Skeletal muscle tissue (tissue), 3 donors: ENCODE measurements at regions not wholly inside any gene's neighbourhood (a gene's known extent, or its start where the extent isn't known, plus 50 kb on each side); places are given as distances from the start of the nearest gene placed in this dataset.

Experiments used
- H3K27ac ChIP-seq: one replicate; pipeline ENCODE4 v1.7.0; 2013; ENCODE audit warnings: mild to moderate bottlenecking, low read depth, low read length, inconsistent platforms
- H3K27me3 ChIP-seq, 3 donors: one replicate each; pipeline ENCODE4 v1.7.0; 2013; ENCODE audit warnings: low read length in 3 of 3; ENCODE audit not compliant: control insufficient read depth in 3 of 3, insufficient read depth in 3 of 3
- H3K36me3 ChIP-seq, 3 donors: one replicate each; pipeline ENCODE4 v1.7.0; 2013; ENCODE audit warnings: low read length in 3 of 3; ENCODE audit not compliant: control insufficient read depth in 3 of 3, insufficient read depth in 3 of 3
- H3K4me1 ChIP-seq, 3 donors: one replicate each; pipeline ENCODE4 v1.7.0; 2013; ENCODE audit warnings: low read length in 3 of 3, mild to moderate bottlenecking in 3 of 3; ENCODE audit not compliant: control insufficient read depth in 3 of 3, insufficient read depth in 3 of 3
- H3K4me3 ChIP-seq, 3 donors: one replicate each; pipeline ENCODE4 v1.7.0; 2013; ENCODE audit warnings: low read length in 3 of 3
- H3K9ac ChIP-seq, 3 donors: one replicate each; pipeline ENCODE4 v1.7.0; 2013; ENCODE audit warnings: low read length in 3 of 3, mild to moderate bottlenecking in 3 of 3, moderate library complexity in 2 of 3, low read depth in 1 of 3
- H3K9me3 ChIP-seq, 3 donors: one replicate each; pipeline ENCODE4 v1.7.0; 2013; ENCODE audit warnings: low read length in 3 of 3; ENCODE audit not compliant: control insufficient read depth in 3 of 3
- donor health status: Osteomylitis.

DNA sequence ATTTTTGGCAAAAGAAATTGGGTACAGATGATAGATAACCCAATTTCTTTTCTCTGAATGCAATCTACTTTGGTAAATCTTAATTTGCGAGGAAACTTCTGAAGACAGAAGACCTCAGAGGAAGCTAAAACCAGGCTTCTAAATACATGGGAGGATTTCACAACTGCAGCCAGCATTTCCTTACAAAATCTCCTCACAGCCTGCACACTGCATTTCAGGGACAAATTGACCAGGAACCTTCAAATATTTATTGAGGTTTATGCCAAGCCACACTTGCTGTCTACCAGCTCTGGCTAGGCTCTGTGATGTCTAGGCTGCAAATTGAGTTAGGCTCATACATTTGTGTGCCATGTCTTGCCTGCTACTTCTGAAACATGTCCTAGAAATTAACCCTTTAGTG, 167.3 kb upstream of the CDH5 start:
- H3K4me3 ChIP-seq: no peak overlapping the region
- H3K9ac ChIP-seq: no peak overlapping the region
- H3K27me3 ChIP-seq: no peaks in the 10 kb centered on the region
- H3K4me1 ChIP-seq: no peaks in the 10 kb centered on the region
- no peaks in the 10 kb centered on the region for H3K9me3 ChIP-seq
- no peak overlapping the region for H3K27ac ChIP-seq
- no peaks in the 10 kb centered on the region for H3K36me3 ChIP-seq

DNA sequence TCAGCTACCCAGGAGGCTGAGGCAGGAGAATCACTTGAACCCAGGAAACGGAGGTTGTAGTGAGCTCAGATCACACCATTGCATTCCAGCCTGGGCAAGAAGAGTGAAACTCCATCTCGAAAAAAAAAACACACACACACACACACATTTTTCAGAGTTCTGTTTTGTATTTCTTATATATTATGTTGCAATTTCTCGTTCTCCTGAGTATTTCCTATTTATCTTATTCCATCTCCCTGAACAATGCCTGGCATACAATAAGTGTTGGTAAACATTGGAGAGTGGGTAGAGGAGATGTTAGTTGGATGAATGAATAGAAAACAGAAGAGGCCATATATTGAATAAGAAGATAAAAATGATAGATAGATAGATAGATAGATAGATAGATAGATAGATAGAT, 167.8 kb upstream of the CDH5 start:
- H3K4me3 ChIP-seq: no peak overlapping the region
- no peaks in the 10 kb centered on the region for H3K36me3 ChIP-seq
- no peak overlapping the region for H3K9ac ChIP-seq
- no peak overlapping the region for H3K27ac ChIP-seq
- H3K27me3 ChIP-seq: no peaks in the 10 kb centered on the region
- H3K4me1 ChIP-seq: no peaks in the 10 kb centered on the region
- no peaks in the 10 kb centered on the region for H3K9me3 ChIP-seq

DNA sequence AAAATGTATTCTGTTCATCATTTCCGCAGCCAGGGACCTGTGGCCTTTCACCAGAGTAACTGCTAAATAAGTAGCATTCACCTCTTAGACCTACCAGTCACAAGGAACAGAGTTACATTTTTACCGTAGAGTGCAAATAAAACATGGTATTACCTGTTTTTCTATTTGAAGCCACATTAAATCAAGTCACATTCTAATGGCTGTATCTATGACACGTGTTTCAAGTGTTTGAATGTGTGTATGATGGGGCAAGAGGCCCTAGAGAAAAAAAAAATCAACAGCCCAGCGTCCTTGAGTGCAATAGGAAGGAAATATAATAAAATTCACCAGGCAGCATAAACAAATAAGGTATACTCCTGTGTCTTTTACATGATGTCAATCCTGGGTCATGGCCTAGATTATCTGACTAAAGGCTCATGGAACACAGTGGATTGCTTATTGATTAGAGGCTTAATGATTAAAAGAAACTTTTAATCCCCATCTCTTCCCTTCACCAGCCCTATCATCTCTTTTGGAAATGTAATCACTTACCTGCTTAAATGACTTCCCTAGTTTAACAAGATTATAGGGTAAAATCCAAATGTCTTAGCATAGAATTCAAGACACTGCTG, 168.7 kb upstream of the CDH5 start:
- Histone ChIP-seq H3K4me3 (no peak overlapping the region), H3K4me1 (no peaks in the 10 kb centered on the region), H3K27me3 (no peaks in the 10 kb centered on the region), H3K9me3 (no peaks in the 10 kb centered on the region), H3K27ac (no peak overlapping the region), H3K9ac (no peak overlapping the region), H3K36me3 (no peaks in the 10 kb centered on the region)

DNA sequence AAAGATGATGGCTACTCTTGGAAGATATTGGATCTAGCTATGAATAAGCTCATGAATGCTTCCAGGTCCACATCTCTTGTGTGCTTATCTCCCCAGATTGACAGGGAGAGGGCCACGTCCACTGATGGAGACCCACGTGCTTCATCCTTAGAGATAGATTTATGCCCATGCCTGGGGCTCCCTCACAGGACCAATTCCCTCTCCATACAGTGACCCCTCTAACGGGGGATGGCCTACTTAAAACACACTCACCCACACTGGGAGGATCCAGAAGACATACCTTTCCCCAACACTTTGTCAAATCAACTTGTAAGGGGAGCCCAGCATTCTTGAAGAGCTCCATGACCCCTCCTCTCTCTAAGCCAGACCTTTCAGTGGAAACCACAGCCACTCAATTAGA, 169.7 kb upstream of the CDH5 start:
- no peak overlapping the region for H3K4me3 ChIP-seq
- H3K9ac ChIP-seq: no peak overlapping the region
- H3K9me3 ChIP-seq: no peaks in the 10 kb centered on the region
- no peak overlapping the region for H3K27ac ChIP-seq
- no peaks in the 10 kb centered on the region for H3K27me3 ChIP-seq
- no peaks in the 10 kb centered on the region for H3K36me3 ChIP-seq
- H3K4me1 ChIP-seq: no peaks in the 10 kb centered on the region

DNA sequence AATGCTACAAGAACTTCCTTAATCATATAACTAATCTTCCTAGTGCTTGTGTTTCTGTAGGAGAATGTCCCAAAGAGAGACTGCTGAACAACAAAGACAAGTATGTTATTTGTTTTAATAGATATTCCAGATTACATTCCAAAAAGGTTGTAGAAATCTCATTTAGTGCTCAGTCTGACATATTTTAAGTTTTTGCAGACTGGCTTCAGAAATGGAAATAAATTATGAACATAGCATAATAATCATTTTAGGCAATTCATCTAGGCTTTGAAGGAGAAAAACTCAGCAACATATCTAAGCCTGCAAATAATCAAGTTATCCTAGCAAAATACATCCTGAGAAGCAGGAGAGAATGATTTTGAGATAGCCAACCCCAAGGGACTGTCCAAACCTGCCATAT, 171.6 kb upstream of the CDH5 start:
- H3K9me3 ChIP-seq: no peaks in the 10 kb centered on the region

DNA sequence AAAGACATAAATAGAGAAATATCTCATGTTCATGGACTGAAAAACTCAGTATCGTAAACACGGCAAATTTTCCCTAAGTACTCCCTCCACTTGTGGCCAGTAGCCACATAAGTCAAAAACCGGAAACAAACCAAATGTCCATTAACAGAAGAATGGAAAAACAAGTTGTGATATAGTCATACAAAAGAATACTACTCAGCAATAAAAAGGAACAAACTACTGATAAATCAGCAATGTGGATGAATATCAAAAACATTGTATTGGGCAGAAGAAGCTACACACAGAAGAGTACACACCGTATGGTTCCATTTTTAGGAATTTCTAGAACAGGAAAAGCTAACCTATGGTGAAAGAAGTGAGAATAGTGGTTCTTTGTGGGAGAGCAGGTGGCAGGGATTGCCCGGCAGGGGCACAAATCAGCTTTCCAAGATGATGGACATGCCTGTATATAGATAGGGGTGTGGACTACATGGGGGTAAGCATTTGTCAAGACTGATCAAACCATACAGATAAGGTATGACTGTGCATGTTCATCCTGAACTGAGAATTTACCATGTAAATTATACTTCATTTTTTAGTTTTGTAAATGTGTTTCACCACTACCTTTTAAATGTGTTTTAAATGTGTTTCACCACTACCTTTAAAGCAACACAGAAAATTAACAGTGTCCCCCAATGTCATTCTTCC, 172.8 kb upstream of the CDH5 start:
- no peaks in the 10 kb centered on the region for H3K27me3 ChIP-seq
- no peaks in the 10 kb centered on the region for H3K9me3 ChIP-seq

More for the DNA sequence above, 171.6 kb upstream of the CDH5 start:
- H3K9ac ChIP-seq: no peak overlapping the region
- H3K4me3 ChIP-seq: no peak overlapping the region
- H3K27ac ChIP-seq: no peak overlapping the region
- H3K36me3 ChIP-seq: no peaks in the 10 kb centered on the region
- H3K27me3 ChIP-seq: no peaks in the 10 kb centered on the region
- H3K4me1 ChIP-seq: no peaks in the 10 kb centered on the region

DNA sequence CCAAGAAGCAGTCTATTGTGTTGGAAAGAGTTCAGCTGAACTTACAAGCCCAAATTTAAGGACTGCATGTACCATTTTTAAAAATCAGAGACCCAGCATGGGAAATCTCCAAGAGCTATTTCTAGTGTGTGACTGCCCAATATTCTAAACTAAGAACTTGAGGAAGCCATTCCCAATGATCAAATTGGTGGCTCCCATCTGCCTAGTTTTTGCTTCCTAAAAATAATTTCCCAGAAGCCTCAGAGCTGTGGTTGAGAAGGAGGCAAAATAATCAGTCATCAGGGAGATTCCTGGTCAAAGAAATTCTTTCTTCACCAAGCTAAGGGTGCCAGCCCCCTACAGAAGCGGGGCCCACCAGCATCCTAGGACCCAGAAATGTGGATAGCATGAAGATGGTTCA, 176.1 kb upstream of the CDH5 start:
- no peak overlapping the region for H3K27ac ChIP-seq
- no peaks in the 10 kb centered on the region for H3K27me3 ChIP-seq
- no peaks in the 10 kb centered on the region for H3K36me3 ChIP-seq
- H3K4me1 ChIP-seq: peaks cover 0 to 5% (median 5%) of the 10 kb centered on the region in 3 donors
- no peak overlapping the region for H3K9ac ChIP-seq
- no peak overlapping the region for H3K4me3 ChIP-seq
- no peaks in the 10 kb centered on the region for H3K9me3 ChIP-seq

More for the DNA sequence above, 172.8 kb upstream of the CDH5 start:
- Histone ChIP-seq H3K36me3 (no peaks in the 10 kb centered on the region), H3K27ac (no peak overlapping the region), H3K4me3 (no peak overlapping the region), H3K4me1 (peaks cover 0 to 5% (median 5%) of the 10 kb centered on the region in 3 donors), H3K9ac (no peak overlapping the region)

DNA sequence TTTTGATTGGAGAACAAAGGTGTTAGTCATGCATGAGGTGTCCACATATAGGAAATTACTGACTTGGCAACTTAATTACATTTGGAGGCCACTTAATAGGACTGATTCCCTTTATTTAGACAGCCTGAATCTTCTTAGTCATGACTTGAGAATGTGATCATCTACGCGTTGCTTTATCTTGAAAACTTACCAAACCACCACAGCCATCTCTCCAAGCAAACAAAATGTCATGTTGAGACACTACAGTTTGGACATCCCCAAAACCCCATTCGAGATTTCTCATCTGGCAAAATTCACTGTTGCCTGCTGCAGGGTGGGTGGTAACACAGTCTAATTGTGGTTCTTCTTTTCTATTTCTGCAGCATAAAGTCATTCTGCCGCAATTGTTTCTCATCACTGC, 176.5 kb upstream of the CDH5 start:
- Histone ChIP-seq H3K4me1 (peaks cover 0 to 5% (median 5%) of the 10 kb centered on the region in 3 donors), H3K9ac (no peak overlapping the region), H3K27ac (no peak overlapping the region), H3K4me3 (no peak overlapping the region), H3K36me3 (no peaks in the 10 kb centered on the region), H3K27me3 (no peaks in the 10 kb centered on the region), H3K9me3 (no peaks in the 10 kb centered on the region)

DNA sequence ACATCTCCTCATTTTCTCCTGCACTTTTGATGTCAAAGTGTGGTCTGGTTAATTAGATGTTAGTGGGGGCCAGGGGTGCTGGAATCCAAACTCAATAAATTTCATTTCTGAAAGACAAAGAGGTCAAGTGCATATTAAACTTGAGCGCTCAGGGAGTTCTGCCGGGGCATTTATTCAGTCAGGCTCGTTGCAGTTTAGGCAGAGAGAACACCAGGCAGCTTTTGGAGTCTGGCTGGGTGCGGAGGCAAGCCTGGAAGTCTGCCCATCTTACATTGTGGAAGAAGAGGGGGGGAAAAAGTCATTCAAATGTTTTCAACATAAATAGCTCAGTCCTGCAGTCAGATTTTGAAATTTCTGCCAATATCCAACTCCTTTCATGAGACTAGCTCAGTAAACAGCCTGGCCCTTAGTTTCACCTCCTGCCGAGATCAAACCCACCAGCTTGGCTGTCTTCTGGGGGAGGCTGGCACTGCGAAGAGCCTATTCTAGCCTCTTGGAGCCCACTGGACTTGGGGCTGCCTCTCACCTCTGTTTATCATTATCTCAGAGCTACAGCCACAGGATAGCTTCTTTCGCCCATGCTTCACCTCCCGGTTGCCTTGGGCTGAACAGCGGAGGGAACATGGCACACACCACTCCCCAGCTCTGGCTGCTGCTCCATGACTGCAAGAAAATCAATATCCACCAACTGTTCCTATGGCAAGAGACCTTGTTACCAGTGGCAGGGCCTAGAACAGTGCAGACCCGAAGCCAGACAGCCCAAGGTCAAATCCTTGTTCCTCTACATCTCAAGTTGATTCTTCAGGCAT, 177.4 kb upstream of the CDH5 start:
- Histone ChIP-seq H3K4me3 (no peak overlapping the region), H3K27me3 (no peaks in the 10 kb centered on the region), H3K27ac (peak overlapping the region; percentile 26), H3K9ac (no peak overlapping the region), H3K4me1 (peaks cover 0 to 5% (median 5%) of the 10 kb centered on the region in 3 donors), H3K9me3 (no peaks in the 10 kb centered on the region), H3K36me3 (no peaks in the 10 kb centered on the region)

DNA sequence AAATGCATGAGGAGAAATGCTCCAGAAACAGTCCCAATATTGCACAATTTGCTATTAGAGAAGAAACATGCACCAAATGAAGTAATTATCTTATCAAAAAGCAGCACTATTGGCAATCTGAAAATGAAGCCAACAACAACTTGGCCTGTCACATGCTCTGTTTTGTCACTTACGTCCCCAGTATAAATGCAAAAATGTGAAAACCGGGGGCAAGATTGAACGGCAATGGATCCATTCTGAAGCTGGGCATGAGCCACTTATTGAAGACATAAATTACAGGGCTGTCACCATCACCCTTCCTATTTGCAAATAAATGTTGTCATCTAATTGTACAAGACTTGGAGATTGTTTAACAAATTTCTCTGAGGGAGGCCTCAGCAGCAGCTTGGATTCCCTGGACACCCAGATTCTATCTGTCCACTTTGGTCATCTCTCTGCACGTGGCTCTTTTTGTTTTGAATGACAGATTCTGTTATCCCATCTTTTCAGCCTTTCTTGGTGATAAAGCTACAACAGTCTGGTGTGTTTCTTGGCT, 180.2 kb upstream of the CDH5 start:
- no peak overlapping the region for H3K27ac ChIP-seq
- H3K9ac ChIP-seq: no peak overlapping the region
- no peak overlapping the region for H3K4me3 ChIP-seq
- H3K36me3 ChIP-seq: no peaks in the 10 kb centered on the region
- no peaks in the 10 kb centered on the region for H3K9me3 ChIP-seq
- no peaks in the 10 kb centered on the region for H3K27me3 ChIP-seq
- H3K4me1 ChIP-seq: peaks cover 0 to 5% (median 5%) of the 10 kb centered on the region in 3 donors
